Sigmoid colon (tissue), 4 donors: ENCODE measurements at regions not wholly inside any gene's neighbourhood (a gene's known extent, or its start where the extent isn't known, plus 50 kb on each side); places are given as distances from the start of the nearest gene placed in this dataset.

Source experiments
- CTCF ChIP-seq, 4 experiments: fragments of 450-650 bp in 3 of 4; fragments of 200-600 bp in 1 of 4; IDR thresholded peaks; one replicate each; pipeline ENCODE4 v1.5.1; 2016 to 2019; ENCODE audit warnings: antibody characterized with exemption in 4 of 4, mild to moderate bottlenecking in 3 of 4, moderate library complexity in 2 of 4
- POLR2AphosphoS5 ChIP-seq, 4 donors: sonication (generic); formaldehyde crosslinking; IDR thresholded peaks; one replicate each; pipeline ENCODE4 v1.6.1; 2017; ENCODE audit warnings: antibody characterized with exemption in 4 of 4

GRCh38 chr5:115469904-115470516 lies 74.6 kb downstream of the FEM1C start:
- no peak for TF ChIP-seq POLR2AphosphoS5 (IDR thresholded peaks at IDR 0.05)
- no peak for TF ChIP-seq CTCF (IDR thresholded peaks at IDR 0.05)
